Fibroblast of villous mesenchyme (primary cell): ENCODE measurements at regions not wholly inside any gene's neighbourhood (a gene's known extent, or its start where the extent isn't known, plus 50 kb on each side); places are given as distances from the start of the nearest gene placed in this dataset.
"Not testable (repeated sequence)": the region's sequence is repeated elsewhere in the genome, so short reads cannot be mapped to it uniquely, and the experiment has no call there.

Source experiments
- DNase-seq: peaks from one replicate; pipeline ENCODE4 v3.0.0-alpha.2; 2010; ENCODE audit warnings: low read depth
- H3K4me3 ChIP-seq: 2 replicates; pipeline ENCODE4 v1.5.1; 2011; ENCODE audit warnings: low read depth, mild to moderate bottlenecking, low read length
- TF ChIP-seq, protein P1 (sequence below): IDR thresholded peaks from 2 replicates; pipeline ENCODE4 v1.5.1; 2012; ENCODE audit warnings: low read depth, mild to moderate bottlenecking, low read length; ENCODE audit not compliant: insufficient read depth

DNA sequence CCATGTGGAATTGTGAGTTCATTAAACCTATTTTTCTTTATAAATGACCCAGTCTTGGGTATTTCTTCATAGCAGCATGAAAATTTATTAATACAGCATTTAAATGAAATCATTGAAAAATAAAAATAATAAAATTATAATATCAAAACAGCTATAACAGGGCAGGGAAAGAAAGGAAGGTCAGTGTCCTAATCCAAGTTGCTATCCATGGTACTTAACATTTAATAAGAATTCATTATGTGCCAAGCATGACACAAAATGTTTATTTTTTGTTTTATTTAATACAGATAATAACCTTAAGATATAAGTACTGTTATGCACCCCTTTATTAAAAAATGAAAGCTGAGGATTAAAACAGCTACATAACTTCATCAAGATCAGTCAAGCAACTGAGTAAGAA is 838.4 kb downstream of the RAB28 start:
- no peak overlapping the region for H3K4me3 ChIP-seq
- TF ChIP-seq, protein P1, sequence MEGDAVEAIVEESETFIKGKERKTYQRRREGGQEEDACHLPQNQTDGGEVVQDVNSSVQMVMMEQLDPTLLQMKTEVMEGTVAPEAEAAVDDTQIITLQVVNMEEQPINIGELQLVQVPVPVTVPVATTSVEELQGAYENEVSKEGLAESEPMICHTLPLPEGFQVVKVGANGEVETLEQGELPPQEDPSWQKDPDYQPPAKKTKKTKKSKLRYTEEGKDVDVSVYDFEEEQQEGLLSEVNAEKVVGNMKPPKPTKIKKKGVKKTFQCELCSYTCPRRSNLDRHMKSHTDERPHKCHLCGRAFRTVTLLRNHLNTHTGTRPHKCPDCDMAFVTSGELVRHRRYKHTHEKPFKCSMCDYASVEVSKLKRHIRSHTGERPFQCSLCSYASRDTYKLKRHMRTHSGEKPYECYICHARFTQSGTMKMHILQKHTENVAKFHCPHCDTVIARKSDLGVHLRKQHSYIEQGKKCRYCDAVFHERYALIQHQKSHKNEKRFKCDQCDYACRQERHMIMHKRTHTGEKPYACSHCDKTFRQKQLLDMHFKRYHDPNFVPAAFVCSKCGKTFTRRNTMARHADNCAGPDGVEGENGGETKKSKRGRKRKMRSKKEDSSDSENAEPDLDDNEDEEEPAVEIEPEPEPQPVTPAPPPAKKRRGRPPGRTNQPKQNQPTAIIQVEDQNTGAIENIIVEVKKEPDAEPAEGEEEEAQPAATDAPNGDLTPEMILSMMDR, result no peak
- no peak for DNase-seq

DNA sequence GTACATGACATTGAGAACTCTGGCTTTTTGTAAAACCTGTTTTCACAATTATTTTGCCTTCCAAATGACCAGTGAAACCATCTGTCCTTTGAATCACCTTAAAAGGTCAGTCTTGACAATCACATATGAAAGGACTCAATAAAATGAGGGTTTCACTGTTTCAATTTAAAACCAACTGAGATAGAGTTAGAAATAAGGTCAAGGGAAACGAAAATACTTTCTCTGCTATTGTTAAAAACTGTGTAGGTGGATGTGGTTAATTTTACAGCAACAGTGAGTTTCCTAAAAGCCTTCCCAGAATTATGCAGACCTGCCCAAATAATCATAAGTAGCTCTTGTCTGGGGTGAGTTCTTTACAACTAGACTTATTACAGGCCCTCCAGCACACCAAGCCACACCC is 839.9 kb downstream of the RAB28 start:
- no peak for DNase-seq
- H3K4me3 ChIP-seq, result no peak overlapping the region
- TF ChIP-seq, protein P1, result no peak

DNA sequence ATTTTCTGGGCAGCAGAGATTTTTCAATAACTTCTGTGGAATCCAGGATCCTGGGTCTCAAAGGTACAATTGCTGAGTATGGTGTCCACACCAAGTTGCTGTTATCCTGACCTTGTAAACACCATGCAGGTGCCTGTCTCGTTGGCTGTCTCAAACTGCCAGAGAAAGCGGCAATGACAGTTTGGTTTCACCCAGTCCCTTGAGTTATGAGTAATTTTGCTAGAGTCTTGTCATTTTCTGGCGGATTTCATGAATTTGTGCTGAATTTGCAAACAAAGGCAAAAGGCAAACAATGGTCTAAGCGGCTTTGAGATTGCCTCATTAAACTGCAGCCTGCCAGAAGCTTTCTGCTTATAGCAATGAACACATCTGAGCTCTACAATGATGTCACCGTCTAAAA is 847.9 kb downstream of the RAB28 start:
- H3K4me3 ChIP-seq, result no peak overlapping the region
- DNase-seq, result no peak
- TF ChIP-seq, protein P1, result no peak

DNA sequence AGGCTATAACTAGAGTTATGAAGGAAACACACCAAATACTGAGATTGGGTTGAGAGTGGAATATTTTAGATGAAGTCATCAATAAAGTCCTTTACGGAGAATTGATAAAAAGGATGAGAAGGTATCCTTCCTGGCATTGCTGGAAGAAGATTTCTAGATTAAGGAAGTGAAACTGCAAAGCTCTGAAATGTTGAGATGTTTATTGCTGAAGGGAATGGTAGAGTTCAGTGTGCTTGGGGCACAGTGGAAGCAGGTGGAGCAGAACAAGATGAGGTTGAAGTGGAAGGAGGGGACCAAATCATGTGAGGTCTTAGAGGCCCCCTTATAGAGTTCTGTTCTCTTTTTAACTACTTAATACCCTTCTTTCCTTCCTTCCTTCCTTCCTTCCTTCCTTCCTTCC is 848.5 kb downstream of the RAB28 start:
- TF ChIP-seq, protein P1, result no peak
- H3K4me3 ChIP-seq, result no peak overlapping the region
- no peak for DNase-seq

DNA sequence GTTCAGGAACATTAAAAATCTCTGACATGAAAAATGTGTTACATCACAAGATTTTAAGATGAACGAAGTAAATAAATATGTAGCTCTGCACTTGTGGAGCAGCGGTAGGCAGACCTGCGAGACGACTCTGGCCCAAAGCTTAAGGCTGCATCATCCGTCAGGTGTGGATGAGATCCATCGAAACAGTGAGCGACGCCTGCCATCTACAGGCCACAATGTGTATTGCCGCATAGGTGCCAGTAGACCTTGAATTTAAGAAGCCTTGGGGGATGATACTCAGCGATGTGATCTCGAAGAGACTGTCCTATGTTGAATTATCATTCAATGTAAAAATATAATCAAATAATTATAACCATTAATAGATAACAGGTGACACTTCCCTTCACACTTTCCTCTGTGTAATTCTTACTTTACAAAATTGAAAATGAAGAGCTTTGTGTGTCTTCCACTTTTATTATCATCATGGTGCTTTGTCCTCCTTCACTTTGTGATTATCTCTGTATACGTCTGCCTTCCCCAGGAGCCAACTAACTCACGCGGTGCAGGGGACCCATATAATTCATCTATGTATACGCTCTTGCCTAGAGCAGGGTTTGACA is 851.0 kb downstream of the RAB28 start:
- no peak overlapping the region for H3K4me3 ChIP-seq
- TF ChIP-seq, protein P1, result peak; percentile 83
- DNase-seq, result peak; percentile 53

DNA sequence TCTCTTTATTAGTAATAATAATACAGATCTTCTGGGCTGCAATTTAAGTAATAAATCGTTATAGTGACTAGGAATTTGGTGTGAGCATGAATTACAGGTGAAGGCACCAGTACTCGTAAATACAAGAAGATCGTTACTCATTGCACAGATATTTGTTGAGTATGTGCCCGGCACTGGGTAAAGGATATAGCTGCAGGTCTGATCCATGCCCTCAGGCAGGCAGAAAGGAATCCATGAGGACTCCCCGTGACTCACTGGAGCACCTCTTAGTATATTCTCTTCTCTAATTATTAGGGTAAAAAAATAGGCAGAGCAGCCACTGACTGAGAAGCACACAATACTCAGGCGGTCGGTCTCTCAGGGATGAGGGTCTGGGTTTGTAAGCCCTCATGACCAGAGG is 868.3 kb downstream of the RAB28 start:
- H3K4me3 ChIP-seq, result no peak overlapping the region
- DNase-seq, result no peak
- TF ChIP-seq, protein P1, result no peak

DNA sequence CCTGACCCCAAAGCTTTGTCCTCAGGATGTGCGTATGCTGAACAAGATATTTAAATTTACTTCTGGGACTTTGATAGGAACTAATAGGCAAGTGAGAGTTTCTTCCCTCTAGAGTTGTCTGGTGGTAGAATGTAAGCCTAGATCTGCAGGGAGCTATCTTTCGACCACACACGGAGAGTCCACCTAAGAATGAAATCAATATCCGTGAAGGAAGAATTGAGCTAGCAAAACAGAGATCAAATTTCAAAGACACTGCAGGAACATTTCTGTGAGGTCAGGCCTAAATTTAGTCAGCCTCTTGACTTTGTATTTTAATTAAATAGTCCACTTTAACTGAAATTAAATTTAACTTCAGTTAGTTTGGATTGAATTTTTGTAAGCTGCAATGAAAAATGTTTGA is 871.3 kb downstream of the RAB28 start:
- no peak for DNase-seq
- TF ChIP-seq, protein P1, result no peak
- no peak overlapping the region for H3K4me3 ChIP-seq

DNA sequence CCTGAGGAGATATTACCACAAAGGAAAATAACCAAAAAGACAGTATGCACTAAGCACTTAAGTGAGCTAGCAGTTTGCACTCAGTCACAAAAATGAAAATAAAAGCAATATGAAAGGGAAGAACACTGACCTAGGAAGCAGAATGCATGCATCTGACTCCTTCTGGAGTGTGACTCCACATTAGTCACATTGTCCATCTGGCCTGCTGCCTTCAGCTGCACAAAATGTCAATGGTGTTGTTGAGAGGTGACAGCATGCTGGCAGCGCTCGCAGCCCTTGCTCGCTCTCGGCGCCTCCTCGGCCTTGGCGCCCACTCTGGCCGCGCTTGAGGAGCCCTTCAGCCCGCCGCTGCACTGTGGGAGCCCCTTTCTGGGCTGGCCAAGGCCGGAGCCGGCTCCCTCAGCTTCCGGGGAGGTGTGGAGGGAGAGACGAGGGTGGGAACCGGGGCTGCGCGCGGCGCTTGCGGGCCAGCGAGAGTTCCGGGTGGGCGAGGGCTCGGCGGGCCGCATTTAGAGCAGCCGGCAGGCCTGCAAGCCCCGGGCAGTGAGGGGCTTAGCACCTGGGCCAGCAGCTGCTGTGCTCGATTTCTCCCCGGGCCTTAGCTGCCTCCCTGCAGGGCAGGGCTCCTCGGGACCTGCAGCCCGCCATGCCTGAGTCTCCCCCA is 874.8 kb downstream of the RAB28 start:
- not testable (repeated sequence) for DNase-seq, H3K4me3 ChIP-seq
